Dendritic cell treated with granulocyte-macrophage colony-stimulating factor and Interleukin-4, amounts not matched to agents 40 ng/mL and 50 ng/mL, for 4 days (primary cell): ENCODE measurements at regions not wholly inside any gene's neighbourhood (a gene's known extent, or its start where the extent isn't known, plus 50 kb on each side); places are given as distances from the start of the nearest gene placed in this dataset.

Source experiments
- H3K27ac Mint-ChIP-seq: one replicate; pipeline ENCODE4 v1.8.0; 2022; ENCODE audit warnings: mild to moderate bottlenecking, mixed read lengths
- H3K27me3 Mint-ChIP-seq: one replicate; pipeline ENCODE4 v1.8.0; 2022; ENCODE audit warnings: mild to moderate bottlenecking, mixed read lengths
- H3K36me3 Mint-ChIP-seq: one replicate; pipeline ENCODE4 v1.8.0; 2022; ENCODE audit warnings: low read depth, mixed read lengths
- H3K4me1 Mint-ChIP-seq: one replicate; pipeline ENCODE4 v1.8.0; 2022; ENCODE audit warnings: low read depth, mixed read lengths
- H3K4me3 Mint-ChIP-seq: one replicate; pipeline ENCODE4 v1.8.0; 2022; ENCODE audit warnings: mild to moderate bottlenecking, moderate library complexity, mixed read lengths
- H3K9me3 Mint-ChIP-seq: one replicate; pipeline ENCODE4 v1.8.0; 2022; ENCODE audit warnings: mixed read lengths
- intact Hi-C: fragments of 100-400 bp; cut with micrococcal nuclease; formaldehyde crosslinking; loops from one replicate; pipeline ENCODE4 v1.15.0; 2022

DNA sequence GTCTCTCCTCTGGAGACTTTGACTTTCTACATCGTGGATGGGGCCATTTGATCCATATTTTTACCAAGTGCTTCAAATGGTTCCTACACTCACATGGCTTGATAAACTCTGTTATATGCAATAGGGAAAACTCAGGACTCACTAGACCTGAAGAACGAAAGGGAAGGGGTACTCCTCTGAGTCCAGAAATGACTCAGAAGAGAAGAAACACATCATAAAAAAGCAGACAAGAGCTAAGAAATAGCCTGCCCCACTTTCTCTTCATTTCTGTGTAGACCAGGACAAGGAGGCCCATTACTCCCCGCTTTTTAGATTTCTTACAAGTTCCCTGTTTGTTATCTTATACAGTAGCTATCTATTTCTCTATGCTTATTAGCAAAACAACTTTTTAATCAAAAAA, 369.8 kb upstream of the ARID1B start:
- H3K9me3 Mint-ChIP-seq: peaks cover under 1% of the 10 kb centered on the region
- intact Hi-C loops: no loop called here
- no peaks in the 10 kb centered on the region for H3K27me3 Mint-ChIP-seq
- H3K36me3 Mint-ChIP-seq: no peaks in the 10 kb centered on the region
- H3K4me1 Mint-ChIP-seq: no peaks in the 10 kb centered on the region
- H3K4me3 Mint-ChIP-seq: no peak overlapping the region
- H3K27ac Mint-ChIP-seq: no peak overlapping the region

DNA sequence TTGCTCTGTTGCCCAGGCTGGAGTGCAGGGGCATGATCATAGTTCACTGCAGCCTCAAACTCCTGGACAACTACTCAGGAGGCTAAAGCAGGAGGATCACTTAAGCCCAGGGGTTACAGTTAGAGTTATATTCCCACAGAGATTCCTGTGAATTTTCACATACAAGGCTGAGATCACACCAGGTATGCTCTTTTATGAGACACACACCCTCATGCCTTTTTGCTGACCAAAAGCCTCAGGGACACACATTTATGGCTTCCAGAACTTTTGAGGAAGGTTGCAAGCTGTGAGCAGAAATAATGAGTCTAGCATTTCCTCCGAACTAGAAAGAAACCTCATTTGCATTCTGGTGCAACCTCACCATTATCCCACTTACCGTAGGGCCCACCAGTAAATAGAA, 370.5 kb upstream of the ARID1B start:
- Mint-ChIP-seq H3K9me3 (peaks cover 7% of the 10 kb centered on the region), H3K4me3 (no peak overlapping the region), H3K36me3 (no peaks in the 10 kb centered on the region), H3K27me3 (no peaks in the 10 kb centered on the region), H3K27ac (no peak overlapping the region), H3K4me1 (no peaks in the 10 kb centered on the region)
- intact Hi-C loops: no loop called here

DNA sequence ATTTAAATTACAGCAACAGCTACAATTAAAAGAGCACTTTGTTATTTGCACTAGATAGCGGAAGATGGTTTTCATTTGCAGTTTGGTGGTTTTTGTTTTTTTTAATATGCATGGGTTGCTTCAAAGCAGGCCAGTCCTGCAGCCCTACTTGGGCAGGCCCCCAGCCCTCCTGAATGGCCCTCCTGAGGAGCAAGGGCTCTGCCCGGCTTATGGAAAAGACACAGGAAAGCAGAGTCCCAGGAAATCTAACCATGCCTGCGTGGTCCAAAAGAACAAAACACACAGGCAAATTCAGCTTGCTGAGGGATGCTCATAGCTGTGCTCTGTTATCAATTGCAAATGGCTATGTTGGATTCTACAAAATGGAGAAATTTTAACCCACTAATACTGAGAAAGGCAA, 371.1 kb upstream of the ARID1B start:
- H3K4me1 Mint-ChIP-seq: no peaks in the 10 kb centered on the region
- H3K9me3 Mint-ChIP-seq: peaks cover 13% of the 10 kb centered on the region
- no peaks in the 10 kb centered on the region for H3K36me3 Mint-ChIP-seq
- H3K27ac Mint-ChIP-seq: no peak overlapping the region
- intact Hi-C loops: no loop called here
- H3K4me3 Mint-ChIP-seq: no peak overlapping the region
- H3K27me3 Mint-ChIP-seq: no peaks in the 10 kb centered on the region

DNA sequence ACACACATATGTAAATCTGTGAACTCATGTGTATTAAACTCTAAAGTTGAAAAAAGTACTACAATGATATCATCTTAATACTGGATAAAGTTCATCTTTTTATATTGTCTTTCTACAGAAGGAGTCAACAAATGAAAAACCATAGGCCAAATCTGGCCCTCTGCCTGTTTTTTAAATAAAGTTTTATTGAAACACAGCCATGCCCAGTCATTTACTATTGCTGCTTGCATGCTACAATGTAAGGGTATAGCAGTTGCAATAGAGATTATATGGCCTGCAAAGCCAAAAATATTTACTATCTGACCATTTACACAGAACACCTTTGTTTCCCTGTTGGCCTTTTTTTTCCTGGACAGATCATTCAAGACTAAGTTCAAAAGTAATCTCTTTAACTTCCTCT, 374.6 kb upstream of the ARID1B start:
- intact Hi-C loops: no loop called here

DNA sequence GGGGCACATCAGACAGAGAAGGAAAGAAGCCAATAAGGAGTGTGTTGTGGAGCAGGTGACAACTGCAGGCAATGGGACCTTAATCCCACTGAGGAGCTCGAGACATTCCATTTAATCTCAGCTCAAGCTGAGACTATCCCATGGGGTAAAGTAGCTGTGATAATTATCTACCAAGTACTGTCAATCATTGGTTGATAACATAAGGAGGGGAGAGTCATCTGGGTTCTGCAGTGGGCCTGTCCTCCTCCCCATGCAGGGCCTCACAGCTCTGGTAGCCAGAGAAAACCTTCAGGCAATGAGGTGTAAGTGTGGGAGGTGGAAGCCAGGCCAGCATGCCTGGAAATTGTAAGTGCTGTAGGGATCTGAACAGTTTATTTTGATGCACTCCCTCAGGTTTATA, 375.0 kb upstream of the ARID1B start:
- Mint-ChIP-seq H3K4me3 (no peak overlapping the region), H3K9me3 (peaks cover 14% of the 10 kb centered on the region), H3K27ac (no peak overlapping the region), H3K4me1 (no peaks in the 10 kb centered on the region), H3K27me3 (no peaks in the 10 kb centered on the region), H3K36me3 (no peaks in the 10 kb centered on the region)
- intact Hi-C loops: no loop called here

More for the DNA sequence above, 374.6 kb upstream of the ARID1B start:
- Mint-ChIP-seq H3K27ac (no peak overlapping the region), H3K4me3 (no peak overlapping the region), H3K9me3 (peaks cover 14% of the 10 kb centered on the region), H3K27me3 (no peaks in the 10 kb centered on the region), H3K36me3 (no peaks in the 10 kb centered on the region), H3K4me1 (no peaks in the 10 kb centered on the region)

DNA sequence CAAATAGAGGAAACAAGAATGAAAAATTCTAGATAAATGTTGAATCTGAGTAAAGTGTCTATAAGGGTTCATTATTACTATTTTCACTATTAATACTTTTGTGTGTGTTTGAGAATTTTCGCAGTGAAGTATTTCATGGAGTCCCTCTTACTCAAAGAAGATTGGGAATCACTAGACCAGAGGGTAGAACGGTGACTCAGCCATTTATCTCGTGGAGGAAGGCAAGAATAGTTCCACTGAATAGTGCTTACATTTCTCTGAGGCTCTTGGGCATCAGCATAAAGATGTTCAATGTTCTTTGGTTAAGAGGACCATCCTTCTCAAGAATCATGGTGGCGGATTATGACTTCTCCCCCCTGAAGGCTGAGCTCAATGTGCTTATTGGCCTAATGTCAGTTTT, 376.7 kb upstream of the ARID1B start:
- intact Hi-C loops: no loop called here
- Mint-ChIP-seq H3K27ac (no peak overlapping the region), H3K27me3 (no peaks in the 10 kb centered on the region), H3K9me3 (peaks cover 14% of the 10 kb centered on the region), H3K4me1 (no peaks in the 10 kb centered on the region), H3K36me3 (no peaks in the 10 kb centered on the region), H3K4me3 (no peak overlapping the region)

DNA sequence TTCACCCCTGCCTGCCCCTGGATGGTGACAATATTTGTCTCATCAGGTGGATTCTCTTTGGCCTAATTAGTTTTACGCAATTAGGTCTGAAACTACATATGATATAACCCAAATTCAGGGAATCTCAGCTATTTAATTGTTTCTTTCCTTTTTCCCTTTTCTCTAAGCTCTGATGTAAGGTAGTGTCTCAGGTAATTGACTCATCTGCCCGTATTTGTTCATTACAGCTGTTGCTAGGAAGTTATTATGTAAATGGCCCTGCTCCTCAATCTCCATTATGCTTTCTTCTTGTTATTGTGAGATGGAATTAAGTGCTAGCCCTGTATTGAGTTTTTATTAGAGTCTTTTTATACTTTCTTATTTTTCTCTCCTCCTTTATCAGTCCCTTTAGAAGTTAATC, 378.2 kb upstream of the ARID1B start:
- Mint-ChIP-seq H3K36me3 (no peaks in the 10 kb centered on the region), H3K27ac (no peak overlapping the region), H3K4me1 (no peaks in the 10 kb centered on the region), H3K9me3 (peaks cover 14% of the 10 kb centered on the region), H3K4me3 (no peak overlapping the region), H3K27me3 (no peaks in the 10 kb centered on the region)
- intact Hi-C loops: no loop called here

DNA sequence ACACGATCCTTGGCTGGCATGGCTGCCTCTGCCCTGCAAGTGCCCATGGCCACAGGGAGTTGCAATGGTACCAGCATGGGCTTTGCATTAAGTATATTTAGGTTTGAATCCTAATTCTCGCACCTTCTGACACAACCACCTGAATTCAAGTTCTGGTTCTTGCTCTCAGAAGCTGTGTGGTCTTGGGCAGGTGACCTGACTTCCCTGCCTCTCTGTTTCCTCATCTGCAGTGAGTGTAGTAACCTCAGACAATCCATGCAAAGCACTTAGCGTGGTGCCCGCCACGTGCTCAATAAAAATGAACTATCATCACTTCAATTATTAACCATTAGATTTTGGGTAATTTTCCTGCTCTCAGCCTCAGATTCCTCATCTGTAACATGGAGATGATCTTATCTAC, 378.8 kb upstream of the ARID1B start:
- Mint-ChIP-seq H3K27ac (no peak overlapping the region), H3K36me3 (no peaks in the 10 kb centered on the region), H3K4me1 (no peaks in the 10 kb centered on the region), H3K27me3 (no peaks in the 10 kb centered on the region), H3K4me3 (no peak overlapping the region), H3K9me3 (peaks cover 14% of the 10 kb centered on the region)
- intact Hi-C loops: no loop called here

DNA sequence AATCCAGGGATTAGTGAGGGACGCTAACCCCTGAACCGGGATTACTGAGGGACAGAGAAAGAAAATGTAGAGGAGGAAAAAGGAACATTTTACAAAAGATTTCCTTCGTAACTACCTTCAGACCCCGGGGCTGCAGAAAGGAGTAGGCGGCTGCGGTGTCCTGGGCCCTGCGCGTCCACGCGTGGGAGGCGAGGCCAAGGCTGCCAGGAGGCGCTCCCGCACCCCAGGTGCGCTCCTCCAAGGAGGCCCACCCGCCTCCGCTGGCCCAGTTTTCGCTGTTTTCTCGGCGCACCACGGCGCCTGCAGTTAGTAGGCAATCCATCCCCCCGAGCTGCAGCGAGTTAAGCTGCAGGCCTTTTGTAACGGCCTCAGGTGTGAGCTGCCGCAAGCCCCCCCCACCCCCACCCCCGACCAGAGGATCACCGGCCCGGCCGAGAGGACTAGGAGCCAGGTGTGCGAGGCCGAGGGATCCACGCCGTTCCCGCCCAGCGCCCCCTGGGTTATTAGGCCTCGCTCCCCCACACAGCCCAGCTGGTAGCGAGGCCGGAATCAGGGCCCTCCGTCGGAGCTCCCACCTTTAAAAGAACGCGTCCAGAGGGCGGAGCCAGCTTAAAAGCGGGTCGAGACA, 380.3 kb upstream of the ARID1B start:
- Mint-ChIP-seq H3K4me3 (no peak overlapping the region), H3K27ac (no peak overlapping the region), H3K9me3 (peaks cover 9% of the 10 kb centered on the region), H3K36me3 (no peaks in the 10 kb centered on the region), H3K4me1 (no peaks in the 10 kb centered on the region), H3K27me3 (no peaks in the 10 kb centered on the region)
- intact Hi-C loops: no loop called here

DNA sequence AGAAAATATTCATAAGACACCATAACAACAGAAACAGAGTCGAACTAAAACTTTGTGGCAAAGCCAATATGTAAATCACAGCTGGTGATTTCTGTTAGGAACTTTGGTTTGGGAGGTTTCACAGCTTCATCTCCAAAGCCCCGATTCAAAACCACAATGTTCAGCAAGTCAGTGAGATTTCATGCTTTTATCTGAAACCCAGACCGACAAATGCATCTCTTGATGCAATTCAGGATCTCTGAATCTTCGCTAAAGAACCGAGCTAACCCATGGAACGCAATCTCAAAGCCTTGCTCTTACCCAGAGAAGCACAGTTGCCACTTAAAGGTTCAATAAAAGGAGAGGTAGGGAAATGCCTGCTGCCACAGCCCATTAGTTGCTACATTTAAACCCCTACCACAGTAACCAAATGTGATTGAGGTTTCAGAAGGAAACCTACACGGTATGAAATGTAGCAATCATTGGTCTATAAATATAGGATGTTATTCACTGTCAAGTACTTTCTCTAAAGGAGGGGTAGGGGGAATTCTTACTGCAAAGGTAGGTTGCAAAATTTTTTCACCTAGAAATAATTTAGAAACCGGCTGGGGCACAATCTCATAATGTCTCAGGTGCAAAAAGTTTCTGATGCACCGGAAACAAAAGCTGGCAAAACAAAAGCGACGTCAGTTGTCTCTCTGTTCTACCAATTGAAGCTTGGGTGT, 381.0 kb upstream of the ARID1B start:
- no peak overlapping the region for H3K27ac Mint-ChIP-seq

DNA sequence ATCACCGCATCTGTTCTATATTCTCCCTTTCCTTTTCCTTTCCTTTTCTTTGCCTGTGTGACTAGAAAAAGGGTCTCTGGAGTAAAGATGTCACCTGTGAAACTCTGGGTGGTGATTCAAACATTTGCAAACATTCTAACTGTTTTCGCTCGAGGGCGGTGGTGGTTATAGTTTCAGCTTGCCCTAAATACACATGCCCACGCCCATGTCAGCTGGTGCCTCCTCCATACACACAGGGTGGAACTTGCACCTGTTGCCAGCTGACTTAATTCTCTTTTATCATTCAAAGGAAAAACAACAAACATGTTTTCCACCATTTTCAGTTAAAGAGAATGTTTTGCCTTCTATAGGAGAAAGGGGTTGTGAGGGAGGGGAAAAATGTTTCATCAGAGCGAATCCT, 381.9 kb upstream of the ARID1B start:
- Mint-ChIP-seq H3K36me3 (no peaks in the 10 kb centered on the region), H3K9me3 (no peaks in the 10 kb centered on the region), H3K4me1 (no peaks in the 10 kb centered on the region), H3K27me3 (no peaks in the 10 kb centered on the region), H3K27ac (no peak overlapping the region), H3K4me3 (no peak overlapping the region)
- intact Hi-C loops: no loop called here

More for the DNA sequence above, 381.0 kb upstream of the ARID1B start:
- H3K9me3 Mint-ChIP-seq: peaks cover 2% of the 10 kb centered on the region
- H3K4me1 Mint-ChIP-seq: no peaks in the 10 kb centered on the region
- no peak overlapping the region for H3K4me3 Mint-ChIP-seq
- no peaks in the 10 kb centered on the region for H3K27me3 Mint-ChIP-seq
- no peaks in the 10 kb centered on the region for H3K36me3 Mint-ChIP-seq
- intact Hi-C loops: no loop called here

DNA sequence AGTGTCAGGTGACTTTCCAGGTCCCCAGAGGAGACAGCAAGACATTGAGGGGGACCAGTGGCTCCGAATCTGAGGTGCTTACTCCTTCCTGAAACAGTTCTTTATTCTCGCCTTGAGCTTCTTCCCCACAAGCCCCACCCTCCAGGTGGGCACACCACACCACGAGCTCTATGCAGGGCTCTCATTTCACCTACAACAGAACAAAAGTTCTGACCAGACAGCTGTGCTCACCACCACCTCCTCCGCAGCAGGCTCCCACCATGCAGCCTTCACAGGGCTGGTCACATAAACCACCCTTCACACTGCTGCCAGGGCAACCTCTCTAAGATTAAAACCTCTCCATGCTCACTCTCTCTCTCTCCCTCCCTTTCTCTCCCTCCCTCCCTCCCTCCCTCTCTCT, 384.5 kb upstream of the ARID1B start:
- H3K36me3 Mint-ChIP-seq: no peaks in the 10 kb centered on the region
- no peaks in the 10 kb centered on the region for H3K9me3 Mint-ChIP-seq
- intact Hi-C loops: no loop called here
- H3K27ac Mint-ChIP-seq: no peak overlapping the region
- H3K4me3 Mint-ChIP-seq: no peak overlapping the region
- H3K27me3 Mint-ChIP-seq: no peaks in the 10 kb centered on the region
- no peaks in the 10 kb centered on the region for H3K4me1 Mint-ChIP-seq

DNA sequence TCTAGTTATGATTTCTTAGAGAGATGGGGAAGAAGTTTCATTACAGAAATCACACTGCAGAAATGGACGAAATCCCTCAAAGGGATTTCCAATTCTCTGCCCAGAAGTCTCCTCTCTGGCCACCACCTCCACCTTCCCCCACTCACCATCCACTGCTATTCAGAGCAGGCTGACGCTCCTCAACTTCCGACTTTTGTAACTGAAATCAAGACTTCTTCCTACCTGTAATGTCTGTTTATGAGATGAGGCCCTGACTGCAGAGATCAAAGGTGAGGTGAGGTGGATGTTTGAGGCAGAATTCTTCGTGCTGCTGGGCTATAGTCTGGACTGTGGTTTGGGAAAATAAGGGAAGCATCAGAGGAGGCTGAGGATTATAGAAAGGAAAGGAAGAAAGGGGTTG, 385.2 kb upstream of the ARID1B start:
- intact Hi-C loops: no loop called here
- H3K27ac Mint-ChIP-seq: no peak overlapping the region
- no peaks in the 10 kb centered on the region for H3K36me3 Mint-ChIP-seq
- no peak overlapping the region for H3K4me3 Mint-ChIP-seq
- H3K9me3 Mint-ChIP-seq: no peaks in the 10 kb centered on the region
- H3K4me1 Mint-ChIP-seq: no peaks in the 10 kb centered on the region
- no peaks in the 10 kb centered on the region for H3K27me3 Mint-ChIP-seq

DNA sequence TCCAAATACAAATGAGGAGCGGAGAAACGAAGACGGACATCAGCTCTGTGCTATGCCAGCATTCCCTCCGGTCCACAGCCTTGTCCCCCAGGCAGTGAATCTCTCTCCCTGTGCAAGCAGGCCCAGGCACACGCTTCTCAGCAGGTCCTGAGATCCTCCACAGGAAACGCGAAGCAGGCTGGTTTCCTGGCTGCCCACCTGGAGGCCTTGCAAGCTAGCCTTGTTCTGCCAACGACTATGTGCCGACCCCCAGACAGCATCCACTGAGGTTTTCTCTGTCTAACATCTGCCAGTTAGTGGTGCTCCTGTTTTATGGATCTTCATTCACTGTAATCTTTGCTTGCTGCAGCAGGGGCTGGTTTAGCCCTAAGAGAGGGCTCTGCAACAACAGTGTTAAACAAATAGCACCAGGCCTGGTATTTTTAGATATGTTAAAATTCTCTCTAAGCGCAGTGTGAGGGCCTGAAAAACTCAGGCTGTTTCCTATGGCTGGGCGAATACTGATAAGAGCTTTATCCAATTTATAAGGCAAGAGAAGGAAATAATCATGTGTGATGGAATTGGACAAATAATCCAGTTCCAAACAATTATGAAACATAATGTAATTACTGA, 386.0 kb upstream of the ARID1B start:
- H3K4me1 Mint-ChIP-seq: no peaks in the 10 kb centered on the region
- H3K9me3 Mint-ChIP-seq: no peaks in the 10 kb centered on the region
- H3K27me3 Mint-ChIP-seq: no peaks in the 10 kb centered on the region
- H3K4me3 Mint-ChIP-seq: no peak overlapping the region
- intact Hi-C loops: no loop called here
- no peak overlapping the region for H3K27ac Mint-ChIP-seq
- no peaks in the 10 kb centered on the region for H3K36me3 Mint-ChIP-seq

DNA sequence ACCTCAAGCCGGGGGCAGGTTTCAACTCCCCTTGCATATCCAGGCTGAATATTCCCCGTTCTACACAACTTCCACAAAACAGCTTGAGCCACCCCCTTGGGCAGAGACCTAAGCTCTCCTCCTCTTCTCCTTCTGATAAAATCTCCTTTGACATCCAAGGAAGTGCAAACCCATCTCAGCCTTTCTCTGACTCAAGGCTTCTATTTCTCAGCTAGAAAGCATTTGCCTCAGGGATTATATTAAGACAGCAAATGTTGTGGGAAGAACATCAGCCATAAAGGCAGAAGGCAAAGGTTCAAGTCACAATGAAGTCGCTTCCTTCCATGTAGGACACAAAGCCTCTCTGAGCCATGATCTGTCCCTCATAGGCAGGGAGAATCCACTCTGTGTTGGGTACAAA, 386.6 kb upstream of the ARID1B start:
- Mint-ChIP-seq H3K9me3 (no peaks in the 10 kb centered on the region), H3K36me3 (no peaks in the 10 kb centered on the region), H3K27ac (no peak overlapping the region), H3K4me1 (no peaks in the 10 kb centered on the region), H3K4me3 (no peak overlapping the region), H3K27me3 (no peaks in the 10 kb centered on the region)
- intact Hi-C loops: no loop called here
